Anterior cingulate cortex (tissue), 58 donors: ENCODE measurements at regions not wholly inside any gene's neighbourhood (a gene's known extent, or its start where the extent isn't known, plus 50 kb on each side); places are given as distances from the start of the nearest gene placed in this dataset.

ENCODE experiments used
- DNase-seq, 58 donors: peaks; one replicate each; lab custom pipeline; 2025; lab: John Stamatoyannopoulos, UW

DNA sequence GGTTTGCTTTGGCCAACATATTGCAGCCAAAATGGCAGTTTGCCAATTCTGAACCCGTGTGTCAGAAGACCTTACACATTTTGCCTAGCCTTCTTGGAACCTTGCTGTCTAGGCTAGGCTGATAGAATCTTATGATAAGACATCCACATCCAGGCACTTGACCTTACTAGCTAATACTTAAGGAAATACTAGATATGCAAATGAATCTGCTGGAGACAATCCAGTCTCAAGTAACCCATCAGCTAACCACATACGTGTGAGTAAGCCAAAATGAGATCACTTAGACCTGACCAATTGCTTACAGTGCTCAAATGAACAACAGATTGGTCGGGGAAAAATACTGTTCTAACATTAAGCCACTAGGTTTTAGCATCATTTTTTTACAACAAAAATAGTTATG lies 1504.6 kb upstream of the CDH9 start:
- DNase-seq = no peak

DNA sequence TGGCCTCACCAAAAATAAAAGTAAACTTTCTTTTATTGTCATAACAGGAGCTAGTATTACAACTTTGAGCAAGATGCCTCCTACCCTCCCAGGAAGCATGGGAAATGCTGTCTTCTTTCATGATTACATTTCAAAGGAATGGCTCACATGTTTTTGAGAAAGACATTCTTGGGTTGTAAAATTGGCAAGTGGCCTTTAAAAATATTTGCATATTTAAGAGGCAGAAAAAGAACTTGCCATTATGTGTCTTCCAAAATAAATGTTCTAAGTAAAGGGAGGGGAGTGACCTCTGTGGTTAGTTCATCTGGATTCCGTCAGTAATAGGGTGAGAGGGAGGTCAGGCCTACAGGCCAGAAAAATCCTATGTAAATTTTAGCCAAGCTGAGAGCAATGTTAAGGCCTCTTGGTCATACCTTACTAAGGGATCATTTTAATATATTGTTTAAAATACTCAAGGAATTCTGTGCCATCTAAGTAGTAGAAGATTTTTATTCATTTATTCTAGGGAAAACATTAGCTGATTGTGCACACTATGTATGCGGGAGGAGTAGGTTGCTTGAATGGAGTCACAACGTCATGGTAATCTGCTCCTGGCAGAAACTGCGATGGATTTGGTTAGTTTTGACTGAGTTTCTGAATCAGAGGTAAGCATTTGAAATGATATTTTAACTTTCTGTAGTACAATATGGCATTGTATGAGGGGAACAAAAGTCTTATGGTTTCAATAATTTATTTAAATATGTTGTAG lies 1485.7 kb upstream of the CDH9 start:
- DNase-seq = no peak

DNA sequence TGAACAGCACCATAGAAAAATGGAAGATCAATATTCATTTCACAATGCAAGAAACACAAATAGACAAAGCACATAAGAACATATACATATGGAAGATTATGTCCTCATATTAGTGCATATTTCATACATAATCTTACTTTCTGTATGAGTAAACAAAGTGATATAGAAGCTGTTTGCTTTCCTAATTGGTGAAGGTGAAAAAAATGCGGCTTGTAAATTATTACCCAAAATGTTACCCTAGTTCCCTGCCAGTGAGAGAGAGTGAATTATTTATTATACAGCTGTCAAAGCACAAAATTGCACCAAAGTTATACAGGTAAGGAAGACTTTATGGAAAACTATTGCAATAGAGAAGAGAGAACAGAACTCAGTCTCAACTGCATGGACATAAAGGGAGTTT lies 1485.0 kb upstream of the CDH9 start:
- DNase-seq = no peak

DNA sequence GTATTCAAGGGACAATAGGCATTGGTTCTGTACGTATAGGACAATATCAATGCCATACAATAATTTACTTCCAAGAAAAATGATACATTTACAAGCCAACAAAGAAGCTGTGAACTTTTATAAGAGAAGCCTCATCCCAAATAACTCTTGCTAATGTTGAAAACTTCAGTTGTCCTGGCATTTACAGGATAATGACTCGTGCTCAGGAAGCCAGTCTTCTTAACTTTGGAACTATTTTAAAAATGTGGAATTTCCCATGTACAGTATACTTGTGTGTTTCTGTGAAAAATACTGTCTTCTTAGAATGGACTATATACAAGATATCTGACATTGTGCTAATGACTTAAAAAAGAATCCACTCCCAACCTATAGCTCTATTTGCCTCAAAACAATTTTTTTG lies 1479.3 kb upstream of the CDH9 start:
- DNase-seq = no peak

DNA sequence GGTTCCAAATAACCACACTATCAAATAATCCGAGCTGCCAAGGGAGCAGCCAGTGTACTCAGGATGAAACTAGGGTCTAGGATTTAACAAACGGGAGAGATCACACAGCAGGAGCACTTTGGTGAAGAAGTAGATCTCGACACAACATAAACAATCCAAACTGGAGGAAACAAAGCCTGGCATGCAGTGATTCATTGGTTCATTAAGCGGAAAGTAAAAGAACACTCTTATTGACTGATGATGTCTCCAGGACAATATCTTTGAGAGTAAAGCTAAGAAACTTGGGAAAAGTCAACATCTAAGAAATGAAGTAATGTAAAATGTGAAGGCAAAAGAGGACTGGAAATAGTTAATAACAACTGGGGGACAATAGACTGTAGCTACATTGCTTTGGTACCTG lies 1478.3 kb upstream of the CDH9 start:
- DNase-seq = no peak

GRCh38 chr5:28512648-28513047 lies 1474.3 kb upstream of the CDH9 start:
- DNase-seq = no peak

- no peak for DNase-seq
Measured at GRCh38 chr5:28505121-28505520, 1466.7 kb upstream of the CDH9 start.

DNA sequence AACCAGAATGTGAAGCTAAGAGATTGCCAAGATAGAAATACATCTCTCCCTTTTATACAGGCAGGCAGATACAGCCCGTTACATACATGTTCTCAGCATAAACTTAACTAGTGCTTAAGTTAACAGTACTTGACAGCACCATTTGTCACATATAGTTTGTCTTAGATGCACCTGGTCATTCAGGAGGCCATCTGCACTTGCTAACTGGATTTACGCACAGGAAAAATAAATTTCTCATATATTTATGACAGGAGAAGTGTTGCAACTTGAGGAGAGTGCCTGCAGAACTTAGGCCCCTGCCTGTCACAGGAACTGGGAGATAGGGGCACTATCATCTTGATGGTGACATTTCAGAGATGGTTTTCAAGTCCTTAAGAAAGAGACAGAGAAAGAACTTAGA lies 1462.1 kb upstream of the CDH9 start:
- no peak for DNase-seq

- no peak for DNase-seq
Measured at GRCh38 chr5:28499766-28500290, 1461.4 kb upstream of the CDH9 start.

- no peak for DNase-seq
Measured at GRCh38 chr5:28495876-28496275, 1457.5 kb upstream of the CDH9 start.

GRCh38 chr5:28493456-28493855 lies 1455.1 kb upstream of the CDH9 start:
- DNase-seq = no peak

GRCh38 chr5:28488752-28489151 lies 1450.4 kb upstream of the CDH9 start:
- no peak for DNase-seq

DNA sequence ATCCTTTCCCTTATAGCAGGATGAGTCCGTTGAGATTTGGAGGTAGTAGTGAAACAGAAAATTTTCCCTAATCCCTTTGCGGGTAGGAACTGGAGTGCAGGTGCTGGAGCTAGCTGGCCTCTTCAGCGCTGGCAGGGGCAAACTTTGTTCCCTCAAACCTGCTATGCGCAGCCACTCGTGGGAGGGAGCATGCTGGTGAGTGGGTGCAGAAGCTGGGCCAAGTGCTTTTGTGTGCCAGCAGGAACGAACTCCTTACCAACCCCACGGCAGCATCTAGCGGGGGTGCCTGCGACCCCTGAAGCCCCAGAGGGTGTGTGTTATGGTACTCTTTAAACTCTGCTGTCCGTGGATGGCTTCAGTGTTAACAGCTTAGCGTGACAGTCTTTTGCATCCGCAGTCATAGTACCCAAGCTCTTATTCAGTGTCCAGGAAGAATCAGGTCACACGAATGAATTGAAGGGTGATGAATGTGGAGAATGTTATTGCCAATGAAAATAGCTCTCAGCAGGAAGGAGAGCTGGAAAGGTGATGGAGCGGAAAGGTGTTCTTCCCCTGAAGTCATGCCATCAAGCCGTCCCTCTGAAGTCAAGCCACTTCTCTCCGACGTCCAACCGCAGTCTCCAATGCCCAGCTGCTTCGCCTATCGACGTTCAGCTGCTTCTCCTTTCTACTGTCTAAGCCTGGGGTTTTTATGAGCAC lies 1445.1 kb upstream of the CDH9 start:
- DNase-seq = no peak

DNA sequence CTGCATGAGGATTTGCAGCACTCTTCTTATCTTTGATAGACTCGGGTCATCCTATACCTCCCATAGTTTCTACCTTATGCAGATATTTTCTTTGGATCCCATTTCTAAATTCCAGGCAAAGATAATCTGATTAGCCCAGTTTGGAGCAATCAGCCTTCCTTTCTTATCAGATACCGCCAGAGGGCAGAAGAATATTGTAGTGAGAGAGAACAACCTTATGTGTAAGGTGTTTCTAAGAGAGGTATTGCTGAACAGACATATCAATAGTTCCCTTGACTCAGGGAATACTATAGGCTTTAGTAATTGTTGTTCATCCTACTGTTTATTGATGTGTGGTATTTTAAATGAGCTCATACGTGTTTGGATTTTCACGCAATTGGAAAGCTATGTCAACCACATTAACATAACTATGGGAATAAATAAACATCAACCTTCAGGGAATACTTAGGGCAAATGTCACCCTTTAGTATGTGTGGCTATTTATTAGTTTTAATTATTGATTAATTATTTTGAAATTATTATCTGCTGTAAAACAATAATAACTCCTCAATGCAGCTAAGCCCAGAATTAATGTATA lies 1435.2 kb upstream of the CDH9 start:
- no peak for DNase-seq

- no peak for DNase-seq
Measured at GRCh38 chr5:28468166-28468565, 1429.8 kb upstream of the CDH9 start.

DNA sequence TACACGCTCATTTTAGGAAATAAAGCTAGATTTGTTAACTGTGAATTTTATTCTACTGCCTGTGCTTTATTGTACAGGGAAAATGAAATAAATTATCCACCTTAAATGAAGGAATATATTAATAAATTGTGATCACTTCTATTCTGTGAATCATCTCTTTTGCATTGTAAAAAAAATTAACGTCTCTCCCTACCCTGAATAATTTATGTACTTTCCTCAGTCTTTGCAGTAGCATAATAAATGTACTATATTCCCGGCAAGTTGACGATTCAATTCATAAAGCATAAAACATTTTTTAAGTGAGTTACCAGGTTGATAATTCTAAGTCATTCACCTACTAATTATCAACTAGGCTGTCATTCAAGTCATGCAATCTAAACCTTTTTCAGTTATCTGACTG lies 1425.3 kb upstream of the CDH9 start:
- no peak for DNase-seq

- no peak for DNase-seq
Measured at GRCh38 chr5:28451483-28451882, 1413.1 kb upstream of the CDH9 start.

- DNase-seq = no peak
Measured at GRCh38 chr5:28450997-28451396, 1412.6 kb upstream of the CDH9 start.

- no peak for DNase-seq
Measured at GRCh38 chr5:28448791-28449190, 1410.4 kb upstream of the CDH9 start.

DNA sequence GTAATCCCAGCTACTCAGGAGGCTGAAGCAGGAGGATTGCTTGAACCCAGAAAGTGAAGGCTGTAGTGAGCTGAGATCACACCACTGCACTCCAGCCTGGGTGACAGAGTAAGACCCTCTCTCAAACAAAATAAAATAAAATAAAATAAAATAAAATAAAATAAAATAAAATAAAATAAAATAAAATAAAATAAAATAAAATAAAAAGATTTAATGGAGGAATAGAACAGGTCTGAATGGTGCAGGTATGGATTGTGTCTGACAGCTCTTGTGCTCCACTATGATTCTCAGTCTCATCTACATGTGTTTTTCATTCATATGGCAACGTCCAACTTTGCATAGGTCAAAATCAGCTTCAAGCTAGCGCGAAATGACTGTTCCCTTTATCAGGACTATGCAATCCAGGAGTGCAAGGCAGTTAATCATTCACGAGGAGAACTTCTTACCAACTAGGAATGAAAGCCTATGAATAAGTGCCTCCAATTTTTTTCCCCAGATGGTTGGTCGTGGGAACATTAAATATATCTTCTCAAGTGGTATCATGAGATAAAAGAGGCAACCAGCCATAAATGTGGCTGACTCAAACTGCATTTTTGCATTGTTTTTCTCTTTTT lies 1392.3 kb upstream of the CDH9 start:
- no peak for DNase-seq

GRCh38 chr5:28421141-28421540 lies 1382.8 kb upstream of the CDH9 start:
- DNase-seq = no peak
